Vagina (tissue), 2 donors: ENCODE measurements at regions not wholly inside any gene's neighbourhood (a gene's known extent, or its start where the extent isn't known, plus 50 kb on each side); places are given as distances from the start of the nearest gene placed in this dataset.
"Not testable (repeated sequence)": the region's sequence is repeated elsewhere in the genome, so short reads cannot be mapped to it uniquely, and the experiment has no call there.

Experiments used
- DNase-seq, 2 donors: peaks; one replicate each; pipeline ENCODE4 v3.0.0-alpha.2; 2017; ENCODE audit errors: extremely low spot score in 2 of 2
- H3K27ac ChIP-seq: fragments of 200-600 bp; sonication (generic); one replicate; pipeline ENCODE4 v1.5.1; 2019
- H3K27me3 ChIP-seq: fragments of 200-600 bp; sonication (generic); one replicate; pipeline ENCODE4 v1.5.1; 2019
- H3K36me3 ChIP-seq, 2 donors: fragments of 200-600 bp; sonication (generic); one replicate each; pipeline ENCODE4 v1.5.1; 2017 to 2019
- H3K4me1 ChIP-seq: fragments of 200-600 bp; sonication (generic); one replicate; pipeline ENCODE4 v1.5.1; 2019
- H3K4me3 ChIP-seq, 2 donors: fragments of 200-600 bp; sonication (generic); 1 replicate in 1 of 2; 2 replicates in 1 of 2; pipeline ENCODE4 v1.5.1; 2016 to 2019
- H3K9me3 ChIP-seq: fragments of 200-600 bp; sonication (generic); one replicate; pipeline ENCODE4 v1.5.1; 2019
- POLR2A ChIP-seq, 2 donors: fragments of 450-650 bp; IDR thresholded peaks; one replicate each; pipeline ENCODE4 v1.6.1; 2017; ENCODE audit warnings: antibody characterized with exemption in 2 of 2, mild to moderate bottlenecking in 2 of 2, moderate library complexity in 2 of 2
- POLR2AphosphoS5 ChIP-seq, 2 donors: sonication (generic); formaldehyde crosslinking; IDR thresholded peaks; one replicate each; pipeline ENCODE4 v1.9.0; 2017; ENCODE audit warnings: antibody characterized with exemption in 2 of 2, mild to moderate bottlenecking in 2 of 2, low read depth in 1 of 2; ENCODE audit not compliant: insufficient read depth in 1 of 2
- intact Hi-C: fragments of 100-400 bp; cut with DNase I; formaldehyde crosslinking; loops from one replicate; pipeline ENCODE4 v1.15.1; 2023
- TF ChIP-seq, protein P1 (sequence below), 3 experiments: fragments of 450-650 bp in 2 of 3; fragments of 200-600 bp in 1 of 3; sonication (generic) in 1 of 3; IDR thresholded peaks; one replicate each; pipeline ENCODE4 v1.5.1; 2017 to 2019; ENCODE audit warnings: antibody characterized with exemption in 3 of 3, mild to moderate bottlenecking in 2 of 3, moderate library complexity in 2 of 3

DNA sequence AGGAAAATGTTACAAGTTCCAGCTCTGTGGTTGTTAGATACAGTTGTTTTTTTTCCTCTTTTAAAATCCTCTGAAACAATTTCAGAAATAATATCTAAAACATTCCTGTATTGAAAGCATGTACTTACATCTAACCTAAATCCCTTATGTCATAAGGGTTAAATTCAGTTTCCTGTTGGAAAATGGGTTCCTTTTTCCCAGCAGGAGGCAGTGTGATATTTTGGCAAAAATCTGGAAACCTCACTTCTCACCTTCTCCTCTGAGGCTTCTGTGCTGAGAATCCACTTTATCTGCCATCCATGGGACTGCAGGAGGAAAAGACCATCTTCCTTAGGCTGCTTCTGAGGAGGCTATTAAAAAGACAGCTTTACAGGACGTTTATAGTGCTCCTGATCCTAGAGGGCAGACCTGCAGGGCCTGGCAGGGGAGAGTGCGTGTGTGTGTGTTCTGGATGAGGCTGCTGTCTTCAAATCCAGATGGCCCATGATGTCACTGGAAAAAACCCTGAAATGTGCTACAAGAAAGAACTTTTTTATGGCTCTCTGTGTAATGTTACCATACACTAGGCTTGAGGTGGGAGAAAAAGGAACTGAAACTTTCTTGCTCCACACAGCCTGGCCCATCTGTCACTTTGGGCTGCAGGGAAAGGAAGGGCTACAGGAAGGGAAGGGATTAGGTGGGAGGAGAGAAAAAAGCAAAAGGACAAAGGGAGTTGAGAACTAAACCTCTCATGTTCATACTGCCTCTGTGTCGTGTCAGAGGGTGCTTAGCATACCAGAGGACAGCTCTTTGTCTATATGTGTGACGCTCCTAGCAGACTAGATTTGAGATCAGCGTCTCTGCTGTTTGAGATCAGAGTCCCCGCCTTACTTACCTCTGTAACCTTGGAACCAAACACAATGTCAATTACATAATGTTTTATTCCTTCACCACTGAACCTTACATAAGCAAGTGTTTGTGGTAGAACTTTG is 379.2 kb upstream of the SPAG17 start:
- H3K9me3 ChIP-seq, result no peaks in the 10 kb centered on the region
- H3K4me3 ChIP-seq, result no peak overlapping the region
- no peak for DNase-seq
- TF ChIP-seq, protein P1, sequence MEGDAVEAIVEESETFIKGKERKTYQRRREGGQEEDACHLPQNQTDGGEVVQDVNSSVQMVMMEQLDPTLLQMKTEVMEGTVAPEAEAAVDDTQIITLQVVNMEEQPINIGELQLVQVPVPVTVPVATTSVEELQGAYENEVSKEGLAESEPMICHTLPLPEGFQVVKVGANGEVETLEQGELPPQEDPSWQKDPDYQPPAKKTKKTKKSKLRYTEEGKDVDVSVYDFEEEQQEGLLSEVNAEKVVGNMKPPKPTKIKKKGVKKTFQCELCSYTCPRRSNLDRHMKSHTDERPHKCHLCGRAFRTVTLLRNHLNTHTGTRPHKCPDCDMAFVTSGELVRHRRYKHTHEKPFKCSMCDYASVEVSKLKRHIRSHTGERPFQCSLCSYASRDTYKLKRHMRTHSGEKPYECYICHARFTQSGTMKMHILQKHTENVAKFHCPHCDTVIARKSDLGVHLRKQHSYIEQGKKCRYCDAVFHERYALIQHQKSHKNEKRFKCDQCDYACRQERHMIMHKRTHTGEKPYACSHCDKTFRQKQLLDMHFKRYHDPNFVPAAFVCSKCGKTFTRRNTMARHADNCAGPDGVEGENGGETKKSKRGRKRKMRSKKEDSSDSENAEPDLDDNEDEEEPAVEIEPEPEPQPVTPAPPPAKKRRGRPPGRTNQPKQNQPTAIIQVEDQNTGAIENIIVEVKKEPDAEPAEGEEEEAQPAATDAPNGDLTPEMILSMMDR (IDR thresholded peaks at IDR 0.05), result no peak
- TF ChIP-seq POLR2AphosphoS5 (IDR thresholded peaks at IDR 0.05; ENCODE audit: insufficient read depth in 1 of 2, low read depth in 1 of 2), result no peak
- TF ChIP-seq POLR2A (IDR thresholded peaks at IDR 0.05), result no peak
- H3K27ac ChIP-seq, result no peak overlapping the region
- intact Hi-C loops, result no loop called here
- H3K4me1 ChIP-seq, result no peaks in the 10 kb centered on the region
- no peaks in the 10 kb centered on the region for H3K27me3 ChIP-seq
- H3K36me3 ChIP-seq, result no peaks in the 10 kb centered on the region

DNA sequence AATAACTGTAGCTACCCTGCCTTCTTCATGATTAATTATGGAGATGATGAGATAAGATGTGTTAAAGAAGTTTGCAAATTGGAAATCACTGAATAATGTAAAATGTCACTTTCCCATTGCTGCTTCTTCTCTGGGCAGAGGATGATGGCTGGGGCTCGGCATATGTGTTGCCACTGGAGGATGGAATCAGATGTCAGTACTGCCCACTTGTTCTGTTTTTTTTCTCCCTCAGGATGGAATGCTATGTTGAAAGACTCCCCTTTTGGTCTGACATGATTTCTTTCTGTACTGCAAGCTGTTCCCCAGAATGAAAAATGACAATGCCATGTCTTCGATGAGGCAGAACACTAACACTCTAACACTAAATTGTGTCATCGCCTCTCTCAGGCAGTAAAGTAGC is 373.9 kb upstream of the SPAG17 start:
- TF ChIP-seq POLR2AphosphoS5 (IDR thresholded peaks at IDR 0.05; ENCODE audit: insufficient read depth in 1 of 2, low read depth in 1 of 2) (no peak), POLR2A (IDR thresholded peaks at IDR 0.05) (no peak)
- TF ChIP-seq, protein P1 (IDR thresholded peaks at IDR 0.05), result no peak
- H3K27me3 ChIP-seq, result no peaks in the 10 kb centered on the region
- H3K36me3 ChIP-seq, result no peaks in the 10 kb centered on the region
- H3K4me3 ChIP-seq, result no peak overlapping the region
- H3K27ac ChIP-seq, result no peak overlapping the region
- no peak for DNase-seq
- no peaks in the 10 kb centered on the region for H3K4me1 ChIP-seq
- no peaks in the 10 kb centered on the region for H3K9me3 ChIP-seq
- intact Hi-C loops, result no loop called here

- H3K27ac ChIP-seq, result no peak overlapping the region
- TF ChIP-seq, protein P1 (IDR thresholded peaks at IDR 0.05), result no peak
- TF ChIP-seq POLR2A (IDR thresholded peaks at IDR 0.05) (no peak), POLR2AphosphoS5 (IDR thresholded peaks at IDR 0.05; ENCODE audit: insufficient read depth in 1 of 2, low read depth in 1 of 2) (no peak)
- intact Hi-C loops, result no loop called here
- H3K27me3 ChIP-seq, result no peaks in the 10 kb centered on the region
- no peaks in the 10 kb centered on the region for H3K9me3 ChIP-seq
- H3K4me1 ChIP-seq, result no peaks in the 10 kb centered on the region
- H3K36me3 ChIP-seq, result no peaks in the 10 kb centered on the region
- H3K4me3 ChIP-seq, result no peak overlapping the region
- DNase-seq, result no peak
Measured at GRCh38 chr1:118556936-118557335, 371.9 kb upstream of the SPAG17 start.

DNA sequence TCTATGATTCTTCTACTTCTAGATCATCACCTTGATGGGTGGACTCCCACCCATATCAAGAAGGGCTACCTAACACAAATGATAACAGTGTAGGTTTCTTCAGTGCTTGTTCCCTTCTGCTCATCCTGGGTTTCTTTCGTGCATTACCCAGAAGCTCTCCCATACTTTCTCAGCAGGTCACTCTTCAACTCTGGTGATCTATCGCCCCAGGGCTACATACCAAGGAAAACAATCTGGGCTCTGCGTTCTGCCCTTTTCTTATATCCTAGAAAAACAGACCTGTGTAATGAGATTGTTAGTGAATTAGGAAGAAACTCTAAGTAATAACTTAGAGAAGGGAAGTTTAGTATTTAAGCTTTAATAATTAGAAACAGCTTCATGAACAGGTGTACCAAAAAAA is 370.6 kb upstream of the SPAG17 start:
- Histone ChIP-seq H3K4me1 (no peaks in the 10 kb centered on the region), H3K36me3 (no peaks in the 10 kb centered on the region), H3K4me3 (no peak overlapping the region), H3K27ac (no peak overlapping the region), H3K27me3 (no peaks in the 10 kb centered on the region), H3K9me3 (no peaks in the 10 kb centered on the region)
- no peak for DNase-seq
- intact Hi-C loops, result no loop called here
- TF ChIP-seq POLR2AphosphoS5 (IDR thresholded peaks at IDR 0.05; ENCODE audit: insufficient read depth in 1 of 2, low read depth in 1 of 2), result no peak
- TF ChIP-seq, protein P1 (IDR thresholded peaks at IDR 0.05), result no peak
- no peak for TF ChIP-seq POLR2A (IDR thresholded peaks at IDR 0.05)

- no peaks in the 10 kb centered on the region for H3K9me3 ChIP-seq
- TF ChIP-seq POLR2AphosphoS5 (IDR thresholded peaks at IDR 0.05; ENCODE audit: insufficient read depth in 1 of 2, low read depth in 1 of 2) (no peak), POLR2A (IDR thresholded peaks at IDR 0.05) (no peak)
- TF ChIP-seq, protein P1 (IDR thresholded peaks at IDR 0.05), result no peak
- no peak overlapping the region for H3K4me3 ChIP-seq
- DNase-seq, result no peak
- H3K27ac ChIP-seq, result no peak overlapping the region
- H3K4me1 ChIP-seq, result no peaks in the 10 kb centered on the region
- no peaks in the 10 kb centered on the region for H3K36me3 ChIP-seq
- no peaks in the 10 kb centered on the region for H3K27me3 ChIP-seq
- intact Hi-C loops, result no loop called here
Measured at GRCh38 chr1:118535901-118536300, 350.9 kb upstream of the SPAG17 start.

DNA sequence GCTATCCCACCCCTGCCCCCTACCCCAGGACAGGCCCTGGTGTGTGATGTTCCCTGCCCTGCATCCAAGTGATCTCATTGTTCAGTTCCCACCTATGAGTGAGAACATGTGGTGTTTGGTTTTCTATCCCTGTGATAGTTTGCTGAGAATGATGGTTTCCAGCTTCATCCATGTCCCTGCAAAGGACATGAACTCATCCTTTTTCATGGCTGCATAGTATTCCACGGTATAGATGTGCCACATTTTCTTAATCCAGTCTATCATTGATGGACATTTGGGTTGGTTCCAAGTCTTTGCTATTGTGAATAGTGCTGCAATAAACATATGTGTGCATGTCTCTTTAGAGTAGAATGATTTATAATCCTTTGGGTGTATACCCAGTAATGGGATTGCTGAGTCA is 326.9 kb upstream of the SPAG17 start:
- not testable (repeated sequence) for DNase-seq

More for the DNA sequence above, 326.9 kb upstream of the SPAG17 start:
- H3K9me3 ChIP-seq, H3K4me3 ChIP-seq, intact Hi-C loops, H3K36me3 ChIP-seq, H3K4me1 ChIP-seq, H3K27ac ChIP-seq, H3K27me3 ChIP-seq: not testable (repeated sequence)
